ENCODE measurements at regions not wholly inside any gene's neighbourhood (a gene's known extent, or its start where the extent isn't known, plus 50 kb on each side); places are given as distances from the start of the nearest gene placed in this dataset.

DNA sequence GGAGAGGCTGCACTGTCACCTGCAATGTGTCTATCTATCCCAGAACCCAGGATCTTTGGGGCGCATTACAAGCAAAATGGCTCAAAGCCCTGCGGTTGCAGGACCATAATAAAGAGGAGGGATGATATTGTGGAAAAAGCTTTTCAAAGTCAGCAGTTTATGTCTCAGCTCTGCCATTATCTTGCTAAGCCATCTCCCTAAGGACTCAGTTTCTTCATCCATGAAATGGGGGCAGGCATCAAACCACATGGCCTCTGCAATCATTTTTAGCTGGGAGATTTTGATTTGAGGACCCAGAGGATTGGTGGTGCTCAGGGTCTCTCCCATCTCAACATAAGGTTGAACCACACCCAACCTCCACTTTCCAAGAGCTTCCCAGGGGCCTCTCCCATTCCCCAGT lies 513.8 kb downstream of the MIAT start:
- no peak overlapping the region for H3K4me3 ChIP-seq (ENCODE audit: low read length)
- TF ChIP-seq, protein P1, sequence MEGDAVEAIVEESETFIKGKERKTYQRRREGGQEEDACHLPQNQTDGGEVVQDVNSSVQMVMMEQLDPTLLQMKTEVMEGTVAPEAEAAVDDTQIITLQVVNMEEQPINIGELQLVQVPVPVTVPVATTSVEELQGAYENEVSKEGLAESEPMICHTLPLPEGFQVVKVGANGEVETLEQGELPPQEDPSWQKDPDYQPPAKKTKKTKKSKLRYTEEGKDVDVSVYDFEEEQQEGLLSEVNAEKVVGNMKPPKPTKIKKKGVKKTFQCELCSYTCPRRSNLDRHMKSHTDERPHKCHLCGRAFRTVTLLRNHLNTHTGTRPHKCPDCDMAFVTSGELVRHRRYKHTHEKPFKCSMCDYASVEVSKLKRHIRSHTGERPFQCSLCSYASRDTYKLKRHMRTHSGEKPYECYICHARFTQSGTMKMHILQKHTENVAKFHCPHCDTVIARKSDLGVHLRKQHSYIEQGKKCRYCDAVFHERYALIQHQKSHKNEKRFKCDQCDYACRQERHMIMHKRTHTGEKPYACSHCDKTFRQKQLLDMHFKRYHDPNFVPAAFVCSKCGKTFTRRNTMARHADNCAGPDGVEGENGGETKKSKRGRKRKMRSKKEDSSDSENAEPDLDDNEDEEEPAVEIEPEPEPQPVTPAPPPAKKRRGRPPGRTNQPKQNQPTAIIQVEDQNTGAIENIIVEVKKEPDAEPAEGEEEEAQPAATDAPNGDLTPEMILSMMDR (conservative IDR thresholded peaks at IDR 0.05; ENCODE audit: low read depth, low read length): no peak
- DNase-seq (ENCODE audit: low read depth): no peak

DNA sequence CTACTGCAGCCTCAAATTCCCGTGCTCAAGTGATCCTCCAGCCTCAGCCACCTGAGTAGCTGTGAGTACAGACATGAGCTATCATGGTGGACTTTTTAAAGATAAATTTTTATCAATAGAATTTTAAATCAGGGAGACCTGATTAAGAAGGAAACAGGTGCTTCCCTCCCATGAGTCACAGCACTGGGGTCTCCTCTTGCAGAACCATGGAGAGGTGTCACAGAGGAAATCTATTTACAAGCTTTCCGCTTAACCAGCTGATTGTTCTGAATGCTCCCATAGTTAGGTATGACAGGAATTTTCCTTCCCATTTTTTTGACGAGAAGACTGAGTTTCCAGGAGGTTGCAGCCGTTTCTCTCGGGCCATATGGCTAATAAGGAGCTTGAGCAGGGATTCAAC lies 516.1 kb downstream of the MIAT start:
- DNase-seq (ENCODE audit: low read depth): no peak
- TF ChIP-seq, protein P1 (conservative IDR thresholded peaks at IDR 0.05; ENCODE audit: low read depth, low read length): no peak
- no peak overlapping the region for H3K4me3 ChIP-seq (ENCODE audit: low read length)

DNA sequence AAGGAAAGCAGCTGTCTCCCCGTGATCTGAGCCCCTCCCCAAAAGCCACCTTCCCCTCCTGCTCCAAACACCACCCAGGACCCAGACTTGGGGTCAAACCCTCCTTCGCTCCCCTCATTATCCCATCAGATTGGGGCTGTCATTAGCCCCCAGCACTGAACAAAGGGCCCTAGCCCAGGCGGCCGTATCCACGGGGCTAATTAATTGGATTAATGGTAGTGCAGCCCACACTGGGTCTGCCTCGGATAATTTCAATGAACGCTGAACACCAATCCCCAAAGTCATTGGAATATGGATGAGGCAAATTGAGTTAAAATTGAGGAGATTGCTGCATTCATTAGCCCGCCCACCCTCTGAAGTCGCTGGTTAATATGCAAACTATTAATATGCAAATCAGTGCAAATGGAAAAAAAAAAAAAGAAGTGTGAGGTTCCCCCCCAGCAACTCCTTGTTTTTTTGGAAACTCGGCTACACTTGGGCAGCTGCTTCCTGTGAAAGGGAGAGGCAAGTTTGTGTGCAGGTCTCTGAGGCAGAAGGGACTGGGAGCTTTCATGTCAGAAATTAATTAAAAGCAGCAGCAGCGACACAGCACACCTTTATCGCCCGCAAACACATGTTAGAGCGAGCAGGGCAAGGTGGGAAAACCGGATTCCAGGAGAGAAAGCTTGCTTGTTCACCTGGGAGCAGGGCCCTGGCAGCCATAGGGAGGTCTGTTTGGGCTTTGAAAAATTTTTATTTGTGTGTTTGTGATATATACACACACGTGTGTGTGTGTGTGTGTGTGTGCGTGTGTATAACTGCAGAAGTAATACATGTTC lies 517.8 kb downstream of the MIAT start:
- TF ChIP-seq, protein P1 (conservative IDR thresholded peaks at IDR 0.05; ENCODE audit: low read depth, low read length): no peak
- DNase-seq (ENCODE audit: low read depth): no peak
- no peak overlapping the region for H3K4me3 ChIP-seq (ENCODE audit: low read length)

DNA sequence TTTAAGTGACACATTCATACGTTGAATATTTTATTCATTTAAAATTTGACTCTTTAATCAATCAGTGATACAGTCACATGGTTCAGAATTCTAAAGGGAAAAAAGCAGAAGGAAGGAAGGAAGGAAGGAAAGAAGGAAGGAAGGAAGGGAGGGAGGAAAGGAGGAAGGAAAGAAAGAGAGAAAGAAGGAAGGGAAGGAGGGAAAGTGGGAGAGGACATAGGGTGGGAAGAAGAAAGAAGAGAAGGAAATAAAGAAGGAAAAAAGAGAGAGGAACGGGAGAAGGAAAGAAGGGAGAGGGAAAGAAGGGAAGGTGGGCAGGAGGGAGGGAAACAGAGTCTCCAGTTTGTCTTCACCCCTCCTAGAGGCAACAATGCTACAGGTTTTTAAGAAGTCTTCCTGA lies 518.6 kb downstream of the MIAT start:
- TF ChIP-seq, protein P1 (conservative IDR thresholded peaks at IDR 0.05; ENCODE audit: low read depth, low read length): no peak
- DNase-seq (ENCODE audit: low read depth): no peak
- H3K4me3 ChIP-seq (ENCODE audit: low read length): no peak overlapping the region

DNA sequence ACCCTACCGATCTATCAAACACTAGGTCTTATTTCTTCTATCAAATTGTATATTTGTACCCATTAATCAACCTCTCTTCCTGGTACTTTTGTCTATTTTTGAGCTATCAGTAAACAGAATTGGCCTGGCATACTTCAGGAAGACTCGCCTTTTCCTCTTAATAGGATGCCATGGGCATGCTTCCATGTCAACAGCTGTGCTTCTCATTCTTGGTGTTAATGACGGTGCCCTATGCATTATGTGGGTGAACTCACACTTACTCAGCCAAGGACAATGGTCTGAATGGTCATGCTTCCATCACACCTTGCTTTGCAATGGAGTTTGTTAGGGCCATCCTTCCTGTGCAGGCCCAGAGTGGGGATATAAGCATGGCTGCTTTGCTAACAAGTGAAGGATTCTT lies 521.8 kb downstream of the MIAT start:
- H3K4me3 ChIP-seq (ENCODE audit: low read length): no peak overlapping the region
- no peak for DNase-seq (ENCODE audit: low read depth)
- TF ChIP-seq, protein P1 (conservative IDR thresholded peaks at IDR 0.05; ENCODE audit: low read depth, low read length): no peak

DNA sequence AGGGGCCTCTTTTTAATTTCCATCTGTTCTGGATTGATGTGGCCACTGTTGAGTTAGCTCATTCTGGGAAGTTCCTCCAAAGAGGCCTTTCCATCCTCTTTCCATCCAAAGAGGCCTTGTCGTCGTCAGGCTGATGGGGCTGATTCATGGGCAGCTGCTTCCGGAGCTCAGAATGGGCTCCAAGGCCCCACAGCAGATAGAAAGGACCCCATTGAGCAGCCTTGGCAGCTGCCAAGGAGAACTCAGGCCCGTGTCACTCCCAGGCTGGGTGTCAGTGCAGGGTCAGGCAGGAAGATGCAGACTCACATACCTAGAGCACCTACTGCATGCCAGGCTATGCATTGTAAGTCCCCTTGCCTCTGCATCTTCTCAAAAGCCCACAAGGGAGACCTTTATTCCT lies 524.1 kb downstream of the MIAT start:
- DNase-seq (ENCODE audit: low read depth): no peak
- TF ChIP-seq, protein P1 (conservative IDR thresholded peaks at IDR 0.05; ENCODE audit: low read depth, low read length): no peak
- no peak overlapping the region for H3K4me3 ChIP-seq (ENCODE audit: low read length)

DNA sequence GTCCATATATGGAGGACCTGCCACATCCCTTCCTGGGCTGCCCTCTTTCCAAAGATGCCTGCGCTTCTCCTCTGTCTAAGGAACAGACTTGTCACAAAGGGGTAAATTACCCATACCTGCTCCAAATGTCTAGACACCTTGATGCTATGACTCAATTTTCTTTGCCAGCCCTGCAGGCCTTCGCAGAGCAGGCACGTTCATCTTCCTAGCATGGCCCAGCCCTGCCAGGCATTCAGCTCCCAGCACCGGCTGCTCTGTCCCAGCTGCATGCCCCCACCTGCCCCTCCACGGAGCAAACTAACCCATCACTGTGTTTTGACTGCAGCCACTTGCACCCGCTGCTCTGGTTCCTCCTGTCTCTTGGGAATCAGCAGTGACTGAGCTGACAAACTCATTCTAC lies 526.1 kb downstream of the MIAT start:
- H3K4me3 ChIP-seq (ENCODE audit: low read length): no peak overlapping the region
- TF ChIP-seq, protein P1 (conservative IDR thresholded peaks at IDR 0.05; ENCODE audit: low read depth, low read length): no peak
- DNase-seq (ENCODE audit: low read depth): no peak
